ENCODE measurements at regions not wholly inside any gene's neighbourhood (a gene's known extent, or its start where the extent isn't known, plus 50 kb on each side); places are given as distances from the start of the nearest gene placed in this dataset.

DNA sequence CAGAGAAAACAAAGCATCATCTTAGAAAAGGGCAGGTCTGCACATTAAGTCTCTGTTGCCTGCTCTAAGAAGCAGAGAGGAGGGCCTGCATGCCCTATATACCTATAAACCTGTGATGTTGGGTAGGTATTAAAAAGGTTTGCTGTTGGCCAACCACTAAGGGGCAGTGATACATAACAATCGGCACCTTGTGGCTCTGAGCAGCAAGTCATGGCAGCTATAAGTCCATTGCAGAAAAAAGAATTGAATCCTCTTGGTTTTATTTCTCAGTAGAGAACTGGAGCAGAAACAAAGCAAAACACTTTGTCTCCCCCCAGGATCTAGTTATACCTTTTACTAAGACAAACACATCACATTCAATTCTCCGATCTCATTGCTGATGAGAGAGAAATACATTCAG lies 1364.4 kb downstream of the STIM2 start:
- TF ChIP-seq EZH2 (IDR thresholded peaks at IDR 0.05; ENCODE audit: insufficient read depth, poor library complexity, severe bottlenecking): no peak
- no peak for TF ChIP-seq EZH2phosphoT487 (IDR thresholded peaks at IDR 0.05; ENCODE audit: insufficient read depth, low read depth)
